ENCODE measurements at regions not wholly inside any gene's neighbourhood (a gene's known extent, or its start where the extent isn't known, plus 50 kb on each side); places are given as distances from the start of the nearest gene placed in this dataset.

- Histone ChIP-seq H3K4me1 (replicated peaks in 1 of 2; ENCODE audit: control insufficient read depth in 2 of 2, insufficient read depth in 2 of 2, low read length in 2 of 2) (no peaks in the 10 kb centered on the region), H3K9me1 (ENCODE audit: control insufficient read depth, insufficient read depth, low read length) (no peaks in the 10 kb centered on the region), H3K27ac (ENCODE audit: extremely low read depth, low read depth, low read length) (no peak overlapping the region), H3K4me3 (no peak overlapping the region), H3K9me3 (replicated peaks; ENCODE audit: control insufficient read depth, insufficient read depth, low read depth, low read length) (no peaks in the 10 kb centered on the region; the same call in 1 of the 2 replicates), H3K9ac (ENCODE audit: insufficient read depth in 1 of 2, low read depth in 2 of 2, low read length in 2 of 2) (no peak overlapping the region), H4K20me1 (replicated peaks; ENCODE audit: control insufficient read depth, insufficient read depth, low read length) (no peaks in the 10 kb centered on the region), H3K4me2 (ENCODE audit: insufficient read depth, low read length) (no peak overlapping the region), H3K79me2 (ENCODE audit: control insufficient read depth, insufficient read depth, low read length) (no peaks in the 10 kb centered on the region), H3K36me3 (ENCODE audit: control insufficient read depth, insufficient read depth, low read length) (no peaks in the 10 kb centered on the region), H2AFZ (ENCODE audit: low read depth, low read length) (no peak overlapping the region), H3K27me3 (ENCODE audit: control insufficient read depth in 2 of 2, insufficient read depth in 2 of 2, low read length in 2 of 2) (no peaks in the 10 kb centered on the region)
- ChIA-PET POLR2A (no interaction called here), CTCF (ENCODE audit: low intra/inter-chr PET ratio) (no interaction called here)
- in situ Hi-C loops (cut with MboI), result no loop called here
- TF ChIP-seq ARID4B (CRISPR knock-in tag; IDR thresholded peaks at IDR 0.05), result no peak
- no peak for TF ChIP-seq ZNF12 (CRISPR knock-in tag; IDR thresholded peaks at IDR 0.05)
- no peak for TF ChIP-seq POU5F1 (IDR thresholded peaks at IDR 0.05; ENCODE audit: borderline replicate concordance, low read depth, low read length, partially characterized antibody)
- TF ChIP-seq ZNF146 (CRISPR knock-in tag; IDR thresholded peaks at IDR 0.05; ENCODE audit: unreplicated experiment), result no peak
- TF ChIP-seq ZNF518B (CRISPR knock-in tag; IDR thresholded peaks at IDR 0.05), result no peak
- no peak for TF ChIP-seq BCLAF1 (IDR thresholded peaks at IDR 0.05; ENCODE audit: borderline replicate concordance in 1 of 2, control insufficient read depth in 1 of 2, low read depth in 2 of 2, low read length in 1 of 2)
- no peak for TF ChIP-seq EWSR1 (IDR thresholded peaks at IDR 0.05; ENCODE audit: borderline replicate concordance, low read depth, partially characterized antibody)
- TF ChIP-seq HMGXB4 (CRISPR knock-in tag; IDR thresholded peaks at IDR 0.05), result no peak
- no peak for DNase-seq (ENCODE audit: extremely low read depth in 1 of 4, low spot score in 3 of 4)
- BruUV-seq (replicated peaks), result no TSS peak
- intact Hi-C loops (cut with micrococcal nuclease), result no loop called here
- ATAC-seq, result no peak
- FAIRE-seq, result no peak
- WGBS (ENCODE audit: insufficient coverage, low coverage, missing lambda C conversion rate), result 57% methylated on average over 2 of the region's 2 CpGs
Observed at GRCh38 chrX:39030636-39031035, 229.4 kb downstream of the MID1IP1 start.
